PFSK-1 (cell line): ENCODE measurements at regions not wholly inside any gene's neighbourhood (a gene's known extent, or its start where the extent isn't known, plus 50 kb on each side); places are given as distances from the start of the nearest gene placed in this dataset.

Experiments
- FOXP2 ChIP-seq: optimal IDR thresholded peaks from 2 replicates; pipeline ENCODE3; 2011; ENCODE audit warnings: borderline replicate concordance, control low read depth, inconsistent platforms; ENCODE audit not compliant: insufficient read depth; ENCODE audit errors: extremely low read length, extremely low read depth
- POLR2AphosphoS5 ChIP-seq: IDR thresholded peaks from 2 replicates; pipeline ENCODE4 v1.6.1; 2012; ENCODE audit warnings: low read depth, mild to moderate bottlenecking, control low read depth, low read length, moderate library complexity
- SIN3A ChIP-seq: IDR thresholded peaks from 2 replicates; pipeline ENCODE4 v1.6.1; 2012; ENCODE audit warnings: mild to moderate bottlenecking, low read length, moderate library complexity, borderline replicate concordance; ENCODE audit not compliant: insufficient read depth
- TAF1 ChIP-seq: IDR thresholded peaks from 2 replicates; pipeline ENCODE4 v1.6.1; 2012; ENCODE audit warnings: low read length, control low read depth, borderline replicate concordance; ENCODE audit not compliant: insufficient read depth
- TF ChIP-seq, protein P1 (sequence below), 2 experiments: IDR thresholded peaks; 2 replicates each; pipeline versions ENCODE4 v1.6.1 to v1.8.0; 2011 to 2012; ENCODE audit warnings: low read depth in 2 of 2, low read length in 2 of 2, control low read depth in 1 of 2, inconsistent platforms in 1 of 2, mild to moderate bottlenecking in 1 of 2, moderate library complexity in 1 of 2; ENCODE audit not compliant: insufficient read depth in 1 of 2

DNA sequence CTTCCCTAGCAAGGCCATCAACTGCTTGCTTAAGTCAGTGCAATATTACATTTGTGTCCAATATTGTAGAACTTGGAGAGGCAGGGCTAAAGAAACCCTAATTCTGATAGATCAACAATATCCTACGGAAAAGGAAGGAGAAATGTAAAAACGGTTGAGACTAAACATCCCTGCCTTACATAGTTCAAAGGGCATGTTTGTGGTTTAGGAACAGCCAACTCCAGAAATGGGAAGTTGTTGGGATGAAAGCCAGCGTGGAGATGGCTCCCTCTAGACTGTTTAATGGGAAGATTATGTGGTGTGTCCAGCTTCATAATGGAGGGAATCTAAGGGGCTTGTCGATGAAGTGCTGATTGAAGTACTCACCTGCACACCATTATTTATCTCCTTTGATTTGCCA lies 145.3 kb upstream of the TENT5A start:
- TF ChIP-seq SIN3A (no peak), FOXP2 (no peak), POLR2AphosphoS5 (no peak), TAF1 (no peak)
- TF ChIP-seq, protein P1, sequence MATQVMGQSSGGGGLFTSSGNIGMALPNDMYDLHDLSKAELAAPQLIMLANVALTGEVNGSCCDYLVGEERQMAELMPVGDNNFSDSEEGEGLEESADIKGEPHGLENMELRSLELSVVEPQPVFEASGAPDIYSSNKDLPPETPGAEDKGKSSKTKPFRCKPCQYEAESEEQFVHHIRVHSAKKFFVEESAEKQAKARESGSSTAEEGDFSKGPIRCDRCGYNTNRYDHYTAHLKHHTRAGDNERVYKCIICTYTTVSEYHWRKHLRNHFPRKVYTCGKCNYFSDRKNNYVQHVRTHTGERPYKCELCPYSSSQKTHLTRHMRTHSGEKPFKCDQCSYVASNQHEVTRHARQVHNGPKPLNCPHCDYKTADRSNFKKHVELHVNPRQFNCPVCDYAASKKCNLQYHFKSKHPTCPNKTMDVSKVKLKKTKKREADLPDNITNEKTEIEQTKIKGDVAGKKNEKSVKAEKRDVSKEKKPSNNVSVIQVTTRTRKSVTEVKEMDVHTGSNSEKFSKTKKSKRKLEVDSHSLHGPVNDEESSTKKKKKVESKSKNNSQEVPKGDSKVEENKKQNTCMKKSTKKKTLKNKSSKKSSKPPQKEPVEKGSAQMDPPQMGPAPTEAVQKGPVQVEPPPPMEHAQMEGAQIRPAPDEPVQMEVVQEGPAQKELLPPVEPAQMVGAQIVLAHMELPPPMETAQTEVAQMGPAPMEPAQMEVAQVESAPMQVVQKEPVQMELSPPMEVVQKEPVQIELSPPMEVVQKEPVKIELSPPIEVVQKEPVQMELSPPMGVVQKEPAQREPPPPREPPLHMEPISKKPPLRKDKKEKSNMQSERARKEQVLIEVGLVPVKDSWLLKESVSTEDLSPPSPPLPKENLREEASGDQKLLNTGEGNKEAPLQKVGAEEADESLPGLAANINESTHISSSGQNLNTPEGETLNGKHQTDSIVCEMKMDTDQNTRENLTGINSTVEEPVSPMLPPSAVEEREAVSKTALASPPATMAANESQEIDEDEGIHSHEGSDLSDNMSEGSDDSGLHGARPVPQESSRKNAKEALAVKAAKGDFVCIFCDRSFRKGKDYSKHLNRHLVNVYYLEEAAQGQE (IDR thresholded peaks at IDR 0.05; ENCODE audit: insufficient read depth in 1 of 2, low read depth in 2 of 2, low read length in 2 of 2) = no peak

DNA sequence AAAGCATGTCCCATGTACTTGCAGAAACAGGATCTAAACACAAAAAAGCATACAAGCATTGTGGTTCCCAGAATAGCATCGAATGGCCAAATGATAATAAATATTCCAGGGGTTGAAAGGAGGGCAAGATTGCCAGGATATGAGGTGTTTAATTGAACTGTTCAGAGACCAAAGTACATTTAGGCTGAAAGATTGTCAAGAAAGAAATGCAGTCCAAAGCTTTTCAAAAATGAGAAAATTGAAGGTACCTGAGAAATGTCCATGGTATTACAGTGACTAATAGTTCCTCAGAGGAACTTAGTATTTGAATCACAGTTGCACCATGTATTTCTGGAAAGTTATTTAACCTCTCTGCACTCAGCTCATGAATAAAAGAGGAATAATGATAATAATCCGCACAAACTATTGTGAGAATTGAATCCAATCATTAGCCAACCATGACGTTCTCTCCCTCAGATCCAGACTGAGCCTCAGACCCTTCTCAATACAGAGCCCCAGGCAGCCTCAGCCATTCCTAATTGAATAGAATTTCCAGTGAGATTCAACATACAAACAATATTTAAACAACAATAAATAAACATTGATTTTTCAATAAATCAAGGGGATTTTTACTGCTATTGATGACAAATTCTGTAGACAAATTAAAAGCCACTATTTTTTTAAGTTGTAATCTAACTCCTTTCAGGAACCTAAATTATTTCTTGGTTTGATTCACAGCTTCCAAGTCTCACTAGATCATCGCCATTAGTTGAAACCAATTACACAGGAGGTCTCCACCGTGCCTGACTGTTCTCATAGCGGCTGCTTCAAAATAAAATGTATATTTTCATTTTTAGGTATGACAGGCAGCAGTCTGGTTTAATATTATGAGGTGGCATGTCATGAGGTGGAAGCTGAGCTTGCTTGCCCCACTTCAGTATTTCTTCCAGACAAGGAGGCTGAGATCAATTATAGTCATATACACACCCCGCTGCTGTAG lies 144.3 kb upstream of the TENT5A start:
- TF ChIP-seq, protein P1 (IDR thresholded peaks at IDR 0.05; ENCODE audit: insufficient read depth in 1 of 2, low read depth in 2 of 2, low read length in 2 of 2) = no peak
- TF ChIP-seq FOXP2 (no peak), SIN3A (no peak), POLR2AphosphoS5 (no peak)

DNA sequence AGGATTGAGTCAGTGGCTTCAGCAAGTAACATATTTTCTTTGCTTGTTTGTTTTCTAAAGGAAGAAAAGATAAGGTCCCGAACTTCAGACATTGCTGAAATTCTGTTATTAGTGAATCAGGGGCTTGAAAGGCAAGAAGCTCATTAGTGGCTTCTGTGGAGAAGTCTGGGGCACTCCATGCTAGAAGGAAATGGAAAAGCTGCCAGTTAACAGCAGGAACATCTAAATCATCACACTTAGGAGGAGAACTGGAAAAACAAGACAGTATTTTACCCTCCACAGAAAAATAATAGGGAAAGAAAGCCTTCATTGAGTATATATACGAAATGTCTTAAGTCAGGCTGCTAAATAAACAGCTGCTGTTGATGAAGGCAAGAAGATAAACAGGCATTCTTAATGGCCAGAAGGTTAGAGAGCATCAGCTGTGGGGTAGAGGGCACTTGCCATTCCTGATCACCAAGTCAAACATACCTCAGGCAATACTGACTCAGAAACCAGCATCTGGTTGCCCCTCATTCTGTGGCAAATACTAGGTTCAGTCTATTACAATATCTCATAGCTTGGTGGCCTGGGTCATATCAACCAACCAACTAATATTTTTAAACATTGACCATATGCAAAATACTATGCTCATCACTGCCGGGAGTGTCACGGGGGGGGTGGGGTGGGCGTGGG lies 143.2 kb upstream of the TENT5A start:
- TF ChIP-seq, protein P1 (IDR thresholded peaks at IDR 0.05; ENCODE audit: insufficient read depth in 1 of 2, low read depth in 2 of 2, low read length in 2 of 2) = no peak
- TF ChIP-seq FOXP2 = no peak
- TF ChIP-seq SIN3A = no peak

DNA sequence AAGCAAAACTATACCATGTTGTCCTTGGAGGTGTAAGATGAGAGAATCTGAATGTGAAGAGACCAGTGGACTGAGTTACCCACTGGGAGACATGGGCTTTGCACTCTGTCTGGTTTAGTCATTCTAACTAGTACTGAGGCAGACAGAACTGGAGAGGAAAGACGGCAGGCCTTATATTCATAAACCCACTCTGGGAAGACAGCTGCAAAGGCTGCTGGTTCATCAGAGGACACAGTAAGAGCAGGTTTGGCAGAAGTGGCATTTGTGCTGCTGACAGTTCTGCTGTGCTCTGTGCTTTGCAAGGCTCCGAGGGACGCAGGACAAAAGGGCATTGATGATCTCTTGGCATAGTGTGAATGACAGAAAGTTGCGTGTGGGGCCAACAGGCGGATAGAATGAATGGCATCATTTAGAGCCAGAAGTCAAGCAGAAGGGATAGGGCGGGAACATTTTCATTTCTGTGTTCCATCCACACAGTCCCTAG lies 142.3 kb upstream of the TENT5A start:
- no peak for TF ChIP-seq POLR2AphosphoS5
- no peak for TF ChIP-seq TAF1
- no peak for TF ChIP-seq SIN3A
- TF ChIP-seq, protein P1 (IDR thresholded peaks at IDR 0.05; ENCODE audit: insufficient read depth in 1 of 2, low read depth in 2 of 2, low read length in 2 of 2) = no peak
- no peak for TF ChIP-seq FOXP2

DNA sequence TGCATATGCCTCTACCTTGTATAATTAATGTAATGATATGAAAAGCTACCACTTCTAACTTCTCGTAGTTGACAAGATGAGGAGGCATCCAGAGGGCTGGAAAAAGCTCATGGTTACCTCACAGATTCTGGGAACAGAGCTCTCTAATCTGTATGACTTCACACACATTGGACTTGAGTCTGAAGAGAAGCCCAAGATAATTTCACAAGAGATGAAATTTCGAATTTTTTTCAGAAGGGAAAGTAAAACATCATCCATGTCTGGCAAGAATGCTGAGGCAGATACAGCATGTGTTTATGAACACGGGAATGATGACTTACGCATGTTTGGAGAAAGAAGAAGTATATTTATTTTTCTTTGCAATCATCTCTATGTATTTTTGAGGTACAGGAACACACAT lies 141.8 kb upstream of the TENT5A start:
- TF ChIP-seq POLR2AphosphoS5 = no peak
- TF ChIP-seq, protein P1 (IDR thresholded peaks at IDR 0.05; ENCODE audit: insufficient read depth in 1 of 2, low read depth in 2 of 2, low read length in 2 of 2) = no peak
- TF ChIP-seq SIN3A = no peak
- no peak for TF ChIP-seq FOXP2
- TF ChIP-seq TAF1 = no peak
